ENCODE measurements at regions not wholly inside any gene's neighbourhood (a gene's known extent, or its start where the extent isn't known, plus 50 kb on each side); places are given as distances from the start of the nearest gene placed in this dataset.

- H3K4ac ChIP-seq (ENCODE audit: low read depth, low read length) = no peak overlapping the region
- Mint-ChIP-seq H3K27ac (no peak overlapping the region), H3K36me3 (ENCODE audit: insufficient read depth in 1 of 3, low read depth in 3 of 3) (no peaks in the 10 kb centered on the region), H3K4me3 (no peak overlapping the region), H3K4me1 (no peaks in the 10 kb centered on the region), H3K9me3 (no peaks in the 10 kb centered on the region), H3K27me3 (ENCODE audit: low read depth) (no peaks in the 10 kb centered on the region; the same call in 1 of the 2 replicates)
- DNase-seq = no peak
- no peak overlapping the region for H3K23ac ChIP-seq (ENCODE audit: insufficient read length, low read depth, low read length)
- no peaks in the 10 kb centered on the region for H3K79me1 ChIP-seq (ENCODE audit: insufficient read depth, low read depth, low read length, poor library complexity, severe bottlenecking)
- no peak overlapping the region for H2BK120ac ChIP-seq (ENCODE audit: low read depth, low read length, poor library complexity, severe bottlenecking)
- no peaks in the 10 kb centered on the region for H3K79me2 ChIP-seq (ENCODE audit: insufficient read depth, low read length)
- H3K27ac ChIP-seq (ENCODE audit: insufficient read length, low read depth, low read length) = no peak overlapping the region
- WGBS (ENCODE audit: extremely low coverage, insufficient read length, low lambda C conversion rate) = no CpG with 5 or more reads among the region's 4 CpGs
- no peak overlapping the region for H3K9ac ChIP-seq (ENCODE audit: extremely low read depth, insufficient read length, low read length)
- no peaks in the 10 kb centered on the region for H3K27me3 ChIP-seq (ENCODE audit: insufficient read depth, low read length)
- H2BK12ac ChIP-seq (ENCODE audit: insufficient read length, low read depth, low read length) = no peak overlapping the region
- H3K56ac ChIP-seq (ENCODE audit: insufficient read length, low read depth, low read length) = no peak overlapping the region
- H4K5ac ChIP-seq (ENCODE audit: insufficient read length, low read depth, low read length) = no peak overlapping the region
- TF ChIP-seq, protein P1, sequence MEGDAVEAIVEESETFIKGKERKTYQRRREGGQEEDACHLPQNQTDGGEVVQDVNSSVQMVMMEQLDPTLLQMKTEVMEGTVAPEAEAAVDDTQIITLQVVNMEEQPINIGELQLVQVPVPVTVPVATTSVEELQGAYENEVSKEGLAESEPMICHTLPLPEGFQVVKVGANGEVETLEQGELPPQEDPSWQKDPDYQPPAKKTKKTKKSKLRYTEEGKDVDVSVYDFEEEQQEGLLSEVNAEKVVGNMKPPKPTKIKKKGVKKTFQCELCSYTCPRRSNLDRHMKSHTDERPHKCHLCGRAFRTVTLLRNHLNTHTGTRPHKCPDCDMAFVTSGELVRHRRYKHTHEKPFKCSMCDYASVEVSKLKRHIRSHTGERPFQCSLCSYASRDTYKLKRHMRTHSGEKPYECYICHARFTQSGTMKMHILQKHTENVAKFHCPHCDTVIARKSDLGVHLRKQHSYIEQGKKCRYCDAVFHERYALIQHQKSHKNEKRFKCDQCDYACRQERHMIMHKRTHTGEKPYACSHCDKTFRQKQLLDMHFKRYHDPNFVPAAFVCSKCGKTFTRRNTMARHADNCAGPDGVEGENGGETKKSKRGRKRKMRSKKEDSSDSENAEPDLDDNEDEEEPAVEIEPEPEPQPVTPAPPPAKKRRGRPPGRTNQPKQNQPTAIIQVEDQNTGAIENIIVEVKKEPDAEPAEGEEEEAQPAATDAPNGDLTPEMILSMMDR (conservative IDR thresholded peaks at IDR 0.05) = no peak
- H4K8ac ChIP-seq (replicated peaks; ENCODE audit: insufficient read length, low read depth, low read length) = no peak overlapping the region
- no peak overlapping the region for H2AFZ ChIP-seq (ENCODE audit: low read length)
- no peaks in the 10 kb centered on the region for H3K9me3 ChIP-seq (ENCODE audit: control insufficient read depth, low read depth, low read length)
- no peak overlapping the region for H2BK20ac ChIP-seq (ENCODE audit: low read depth, low read length, poor library complexity, severe bottlenecking)
- H3K18ac ChIP-seq (ENCODE audit: insufficient read length, low read depth, low read length) = no peak overlapping the region
- H4K20me1 ChIP-seq (ENCODE audit: control insufficient read depth, insufficient read depth, insufficient read length) = no peaks in the 10 kb centered on the region
- H2AK5ac ChIP-seq (ENCODE audit: insufficient read length, low read length) = no peak overlapping the region
- H3T11ph ChIP-seq (ENCODE audit: low read length) = no peak overlapping the region
- no peak overlapping the region for H3K14ac ChIP-seq (ENCODE audit: insufficient read depth, low read length)
- H3K4me1 ChIP-seq (ENCODE audit: insufficient read depth, low read length) = no peaks in the 10 kb centered on the region
- H3K4me2 ChIP-seq (ENCODE audit: insufficient read depth, insufficient read length, low read length) = no peak overlapping the region
- H2BK5ac ChIP-seq (ENCODE audit: insufficient read length, low read length) = no peak overlapping the region
- no peak overlapping the region for H2BK15ac ChIP-seq (ENCODE audit: low read depth, low read length)
- H4K91ac ChIP-seq (ENCODE audit: insufficient read length, low read depth, low read length) = no peak overlapping the region
- H3K23me2 ChIP-seq (ENCODE audit: insufficient read length, low read depth, low read length, poor library complexity, severe bottlenecking) = no peaks in the 10 kb centered on the region
Measured at GRCh38 chr9:119827526-119827925, 458.3 kb upstream of the BRINP1 start.

Measured in H9 (cell line).